PC-9 (cell line): ENCODE measurements at regions not wholly inside any gene's neighbourhood (a gene's known extent, or its start where the extent isn't known, plus 50 kb on each side); places are given as distances from the start of the nearest gene placed in this dataset.

Source experiments
- EZH2 ChIP-seq: fragments of 200-600 bp; sonication (generic); IDR thresholded peaks from 2 replicates; pipeline ENCODE4 v1.8.0; 2017; ENCODE audit warnings: antibody characterized with exemption, low read depth
- TF ChIP-seq, protein P1 (sequence below): fragments of 200-600 bp; sonication (generic); conservative IDR thresholded peaks from 2 replicates; pipeline ENCODE4 v1.6.1; 2017; ENCODE audit warnings: mixed run types, antibody characterized with exemption, mild to moderate bottlenecking, moderate library complexity

DNA sequence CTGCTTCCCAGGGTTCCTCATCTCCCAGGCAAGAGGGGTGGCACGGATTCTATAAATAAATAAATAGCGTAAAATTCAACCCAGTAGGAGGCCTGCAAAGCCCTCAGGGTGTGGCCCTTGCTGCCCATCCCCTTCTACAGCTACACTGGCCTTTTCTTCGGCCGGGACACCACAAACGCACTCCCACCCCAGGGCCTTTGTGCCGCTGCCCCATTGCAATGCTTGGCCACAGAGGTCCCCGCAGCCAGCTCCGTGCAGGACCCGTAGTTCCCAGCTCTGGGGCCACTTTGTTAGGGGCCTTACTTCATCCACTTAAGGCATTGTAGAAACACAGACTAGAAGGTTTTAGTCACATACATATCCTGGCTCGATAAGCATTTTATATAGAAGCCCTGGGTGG is 151.2 kb downstream of the ERMARD start:
- TF ChIP-seq, protein P1, sequence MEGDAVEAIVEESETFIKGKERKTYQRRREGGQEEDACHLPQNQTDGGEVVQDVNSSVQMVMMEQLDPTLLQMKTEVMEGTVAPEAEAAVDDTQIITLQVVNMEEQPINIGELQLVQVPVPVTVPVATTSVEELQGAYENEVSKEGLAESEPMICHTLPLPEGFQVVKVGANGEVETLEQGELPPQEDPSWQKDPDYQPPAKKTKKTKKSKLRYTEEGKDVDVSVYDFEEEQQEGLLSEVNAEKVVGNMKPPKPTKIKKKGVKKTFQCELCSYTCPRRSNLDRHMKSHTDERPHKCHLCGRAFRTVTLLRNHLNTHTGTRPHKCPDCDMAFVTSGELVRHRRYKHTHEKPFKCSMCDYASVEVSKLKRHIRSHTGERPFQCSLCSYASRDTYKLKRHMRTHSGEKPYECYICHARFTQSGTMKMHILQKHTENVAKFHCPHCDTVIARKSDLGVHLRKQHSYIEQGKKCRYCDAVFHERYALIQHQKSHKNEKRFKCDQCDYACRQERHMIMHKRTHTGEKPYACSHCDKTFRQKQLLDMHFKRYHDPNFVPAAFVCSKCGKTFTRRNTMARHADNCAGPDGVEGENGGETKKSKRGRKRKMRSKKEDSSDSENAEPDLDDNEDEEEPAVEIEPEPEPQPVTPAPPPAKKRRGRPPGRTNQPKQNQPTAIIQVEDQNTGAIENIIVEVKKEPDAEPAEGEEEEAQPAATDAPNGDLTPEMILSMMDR, result no peak
- TF ChIP-seq EZH2, result no peak
